ENCODE measurements at regions not wholly inside any gene's neighbourhood (a gene's known extent, or its start where the extent isn't known, plus 50 kb on each side); places are given as distances from the start of the nearest gene placed in this dataset.

GRCh38 chr4:83723609-83724008, 187.7 kb downstream of the GPAT3 start:
- no peak for TF ChIP-seq EZH2 (IDR thresholded peaks at IDR 0.05; ENCODE audit: insufficient read depth, poor library complexity, severe bottlenecking)
- TF ChIP-seq EZH2phosphoT487 (IDR thresholded peaks at IDR 0.05; ENCODE audit: insufficient read depth, low read depth) = no peak
